ENCODE measurements at regions not wholly inside any gene's neighbourhood (a gene's known extent, or its start where the extent isn't known, plus 50 kb on each side); places are given as distances from the start of the nearest gene placed in this dataset.

DNA sequence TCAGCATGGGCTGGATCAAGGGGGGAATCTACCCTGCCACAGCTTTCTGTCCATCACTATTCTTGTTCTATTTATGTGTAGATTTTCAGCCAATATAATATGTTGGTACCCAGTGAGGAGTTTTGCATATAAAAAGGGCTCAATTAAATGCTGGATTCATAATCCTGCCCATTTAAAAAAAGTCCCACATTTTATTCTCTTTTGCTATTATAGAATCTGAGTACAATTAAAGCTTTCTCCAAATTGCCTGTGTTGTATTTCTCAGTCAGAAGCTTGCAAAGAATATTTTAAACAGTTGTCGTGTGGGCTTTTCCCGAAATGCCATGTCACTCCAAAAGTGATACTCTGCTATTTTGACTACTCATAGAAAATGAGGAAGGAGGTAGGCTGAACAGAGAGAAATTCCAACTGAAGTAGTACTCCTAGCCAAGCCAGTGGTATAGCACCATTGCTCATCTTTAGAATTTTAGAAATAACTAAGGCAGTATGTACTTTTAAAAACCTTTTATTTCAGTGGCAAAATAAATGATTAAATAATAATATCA, 108.3 kb upstream of the HDAC9 start:
- no peak overlapping the region for H3K27ac ChIP-seq
- TF ChIP-seq CTCF (IDR thresholded peaks at IDR 0.05), result no peak
- no peak for TF ChIP-seq ZFX (IDR thresholded peaks at IDR 0.05; ENCODE audit: borderline replicate concordance)

- no peak for TF ChIP-seq ZFX (IDR thresholded peaks at IDR 0.05; ENCODE audit: borderline replicate concordance)
- no peak for TF ChIP-seq CTCF (IDR thresholded peaks at IDR 0.05)
- peak overlapping the region; percentile 14; the same call in 1 of the 2 replicates for H3K27ac ChIP-seq
Observed at GRCh38 chr7:18390535-18390907, 105.0 kb upstream of the HDAC9 start.

- TF ChIP-seq ZFX (IDR thresholded peaks at IDR 0.05; ENCODE audit: borderline replicate concordance) (no peak), CTCF (IDR thresholded peaks at IDR 0.05) (no peak)
Observed at GRCh38 chr7:18393465-18394118, 102.0 kb upstream of the HDAC9 start.

DNA sequence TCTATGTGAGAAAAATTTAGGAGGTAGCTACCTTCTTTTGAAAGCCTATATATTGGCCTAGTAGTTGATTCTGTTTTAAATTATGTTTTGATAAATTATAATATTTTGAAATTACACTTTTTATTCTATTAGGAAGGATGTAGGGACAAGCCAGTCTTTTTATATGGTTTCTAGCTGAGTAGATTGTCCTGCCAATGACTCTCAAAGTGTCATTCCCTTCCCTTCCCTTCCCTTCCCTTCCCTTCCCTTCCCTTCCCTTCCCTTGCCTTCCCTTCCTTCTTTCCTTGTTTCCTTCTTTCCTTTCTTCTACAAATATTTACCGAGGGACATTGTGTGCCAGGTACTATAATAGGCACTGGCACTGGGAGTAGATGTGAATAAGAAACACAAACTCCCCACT, 99.7 kb upstream of the HDAC9 start:
- TF ChIP-seq ZFX (IDR thresholded peaks at IDR 0.05; ENCODE audit: borderline replicate concordance), result no peak
- TF ChIP-seq CTCF (IDR thresholded peaks at IDR 0.05), result no peak
- no peak overlapping the region for H3K27ac ChIP-seq

More at GRCh38 chr7:18393465-18394118, 102.0 kb upstream of the HDAC9 start:
- H3K27ac ChIP-seq, result no peak overlapping the region

DNA sequence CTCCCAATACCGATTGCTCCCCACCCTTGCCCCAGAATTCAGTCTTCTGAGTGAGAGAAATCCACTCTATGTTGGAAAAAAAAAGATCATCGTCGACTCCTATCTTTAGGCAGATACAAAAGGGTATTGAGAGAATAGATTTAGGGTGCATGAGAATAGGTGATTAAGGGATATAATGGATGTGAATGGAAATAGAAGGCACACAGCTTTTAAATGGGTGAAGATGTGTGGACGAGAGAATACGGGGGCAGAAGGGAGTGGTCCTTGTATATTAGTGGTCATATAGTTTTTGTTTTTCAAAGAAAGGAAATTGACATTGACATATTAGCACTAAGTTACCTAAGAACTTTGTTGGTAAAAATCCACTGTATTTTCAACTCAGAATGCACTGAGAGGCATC, 98.6 kb upstream of the HDAC9 start:
- no peak overlapping the region for H3K27ac ChIP-seq
- TF ChIP-seq ZFX (IDR thresholded peaks at IDR 0.05; ENCODE audit: borderline replicate concordance) (no peak), CTCF (IDR thresholded peaks at IDR 0.05) (no peak)

DNA sequence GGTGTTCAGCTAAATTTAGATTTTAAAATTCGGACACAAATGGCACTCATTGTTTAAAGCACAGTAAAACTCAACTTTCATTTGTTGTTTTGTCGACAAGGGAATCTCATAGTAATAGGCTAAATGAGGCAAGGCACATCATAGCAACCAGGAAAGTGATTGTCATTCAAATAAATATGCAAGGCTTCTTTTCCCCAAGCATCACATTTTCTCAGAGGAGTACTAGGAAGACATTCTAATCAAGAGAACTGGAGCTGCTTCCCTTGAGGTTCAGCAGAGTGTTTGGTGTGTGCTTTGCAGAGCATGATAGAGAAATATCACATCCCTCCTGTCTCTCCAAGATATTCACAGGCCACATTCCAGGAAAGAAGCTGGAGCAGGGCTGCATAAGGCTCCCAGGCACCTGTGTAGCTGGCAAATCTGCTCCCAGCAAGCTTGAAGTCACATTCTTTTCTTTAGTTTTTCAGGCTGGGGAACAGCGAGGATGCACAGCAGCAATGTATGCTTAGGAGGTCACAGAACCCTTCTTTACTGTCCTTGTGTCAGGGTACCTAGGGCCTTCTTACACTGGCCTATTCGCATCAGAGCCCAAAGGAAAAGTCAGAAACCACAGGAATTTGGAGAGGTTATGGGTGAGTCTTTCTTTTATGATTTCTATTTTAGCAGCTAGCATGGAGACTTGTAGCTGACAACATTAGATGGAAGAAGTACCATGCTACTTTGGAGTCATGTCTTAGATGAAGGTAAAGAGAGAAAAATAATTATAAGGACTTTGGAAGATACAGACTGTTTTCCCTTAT, 95.9 kb upstream of the HDAC9 start:
- TF ChIP-seq ZFX (IDR thresholded peaks at IDR 0.05; ENCODE audit: borderline replicate concordance) (no peak), CTCF (IDR thresholded peaks at IDR 0.05) (no peak)
- no peak overlapping the region for H3K27ac ChIP-seq

DNA sequence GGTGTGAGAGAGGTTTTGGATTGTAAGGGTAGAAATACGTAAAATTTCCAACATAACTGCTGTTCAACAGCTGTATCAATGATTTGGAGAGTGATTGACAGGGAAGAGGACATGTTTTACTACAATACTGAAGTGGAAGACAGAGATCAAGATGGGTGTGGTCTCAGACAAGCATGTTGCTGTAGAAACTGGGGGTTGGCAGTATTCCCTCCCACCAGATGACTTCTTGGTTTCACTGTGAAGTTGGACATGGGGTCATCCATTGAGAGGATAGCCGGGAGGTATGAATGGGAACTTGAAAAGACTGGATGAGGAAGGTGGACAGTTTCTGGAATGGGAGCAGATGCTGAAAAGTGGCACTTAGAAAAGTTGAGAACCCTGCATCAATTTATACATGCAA, 95.3 kb upstream of the HDAC9 start:
- H3K27ac ChIP-seq, result no peak overlapping the region

More for the DNA sequence above, 95.3 kb upstream of the HDAC9 start:
- no peak for TF ChIP-seq ZFX (IDR thresholded peaks at IDR 0.05; ENCODE audit: borderline replicate concordance)
- no peak for TF ChIP-seq CTCF (IDR thresholded peaks at IDR 0.05)

All from 22Rv1 (cell line).